ENCODE measurements at regions not wholly inside any gene's neighbourhood (a gene's known extent, or its start where the extent isn't known, plus 50 kb on each side); places are given as distances from the start of the nearest gene placed in this dataset.
A peak's percentile ranks its signal among the peaks of the same experiment; 100 is the strongest.

GRCh38 chr4:62470020-62470419, 1269.9 kb downstream of the ADGRL3 start:
- TF ChIP-seq, protein P1, sequence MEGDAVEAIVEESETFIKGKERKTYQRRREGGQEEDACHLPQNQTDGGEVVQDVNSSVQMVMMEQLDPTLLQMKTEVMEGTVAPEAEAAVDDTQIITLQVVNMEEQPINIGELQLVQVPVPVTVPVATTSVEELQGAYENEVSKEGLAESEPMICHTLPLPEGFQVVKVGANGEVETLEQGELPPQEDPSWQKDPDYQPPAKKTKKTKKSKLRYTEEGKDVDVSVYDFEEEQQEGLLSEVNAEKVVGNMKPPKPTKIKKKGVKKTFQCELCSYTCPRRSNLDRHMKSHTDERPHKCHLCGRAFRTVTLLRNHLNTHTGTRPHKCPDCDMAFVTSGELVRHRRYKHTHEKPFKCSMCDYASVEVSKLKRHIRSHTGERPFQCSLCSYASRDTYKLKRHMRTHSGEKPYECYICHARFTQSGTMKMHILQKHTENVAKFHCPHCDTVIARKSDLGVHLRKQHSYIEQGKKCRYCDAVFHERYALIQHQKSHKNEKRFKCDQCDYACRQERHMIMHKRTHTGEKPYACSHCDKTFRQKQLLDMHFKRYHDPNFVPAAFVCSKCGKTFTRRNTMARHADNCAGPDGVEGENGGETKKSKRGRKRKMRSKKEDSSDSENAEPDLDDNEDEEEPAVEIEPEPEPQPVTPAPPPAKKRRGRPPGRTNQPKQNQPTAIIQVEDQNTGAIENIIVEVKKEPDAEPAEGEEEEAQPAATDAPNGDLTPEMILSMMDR (IDR thresholded peaks at IDR 0.05; ENCODE audit: insufficient read depth, low read depth, low read length, missing control alignments), result no peak
- no peak for DNase-seq (ENCODE audit: low read depth)
- H3K4me3 ChIP-seq (ENCODE audit: low read depth, low read length), result no peak overlapping the region

- no peak overlapping the region for H3K4me3 ChIP-seq (ENCODE audit: low read depth, low read length)
- DNase-seq (ENCODE audit: low read depth), result no peak
- TF ChIP-seq, protein P1 (IDR thresholded peaks at IDR 0.05; ENCODE audit: insufficient read depth, low read depth, low read length, missing control alignments), result no peak
These were observed 1261.8 kb downstream of the ADGRL3 start for GRCh38 chr4:62461961-62462360.

GRCh38 chr4:62460329-62460728, 1260.2 kb downstream of the ADGRL3 start:
- TF ChIP-seq, protein P1 (IDR thresholded peaks at IDR 0.05; ENCODE audit: insufficient read depth, low read depth, low read length, missing control alignments), result no peak
- no peak for DNase-seq (ENCODE audit: low read depth)
- no peak overlapping the region for H3K4me3 ChIP-seq (ENCODE audit: low read depth, low read length)

- TF ChIP-seq, protein P1 (IDR thresholded peaks at IDR 0.05; ENCODE audit: insufficient read depth, low read depth, low read length, missing control alignments), result no peak
- H3K4me3 ChIP-seq (ENCODE audit: low read depth, low read length), result no peak overlapping the region
- no peak for DNase-seq (ENCODE audit: low read depth)
These were observed 1257.2 kb downstream of the ADGRL3 start for GRCh38 chr4:62457356-62457755.

GRCh38 chr4:62455871-62456270, 1255.7 kb downstream of the ADGRL3 start:
- TF ChIP-seq, protein P1 (IDR thresholded peaks at IDR 0.05; ENCODE audit: insufficient read depth, low read depth, low read length, missing control alignments), result no peak
- H3K4me3 ChIP-seq (ENCODE audit: low read depth, low read length), result no peak overlapping the region
- no peak for DNase-seq (ENCODE audit: low read depth)

DNA sequence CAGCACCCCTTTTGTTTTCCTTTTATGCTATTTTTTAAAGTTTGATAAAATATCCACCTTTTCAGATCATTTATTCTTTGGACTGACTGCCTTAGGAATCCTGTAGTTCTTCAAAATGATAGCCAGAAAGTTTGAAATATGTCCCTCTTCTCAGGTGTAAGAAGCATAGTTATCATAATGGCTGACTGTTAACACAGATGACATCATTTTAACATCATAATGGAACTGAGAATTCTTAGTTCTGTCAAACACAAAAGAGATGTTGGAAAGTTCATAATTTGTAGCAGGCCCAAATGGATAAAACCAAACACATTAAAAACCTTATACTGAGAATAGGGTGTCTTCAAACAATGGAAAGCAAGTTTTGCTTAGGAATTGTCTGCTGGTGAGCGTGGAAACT, 1254.4 kb downstream of the ADGRL3 start:
- no peak for DNase-seq (ENCODE audit: low read depth)
- TF ChIP-seq, protein P1 (IDR thresholded peaks at IDR 0.05; ENCODE audit: insufficient read depth, low read depth, low read length, missing control alignments), result no peak

GRCh38 chr4:62450740-62451139, 1250.6 kb downstream of the ADGRL3 start:
- TF ChIP-seq, protein P1 (IDR thresholded peaks at IDR 0.05; ENCODE audit: insufficient read depth, low read depth, low read length, missing control alignments), result no peak
- DNase-seq (ENCODE audit: low read depth), result peak; percentile 2
- no peak overlapping the region for H3K4me3 ChIP-seq (ENCODE audit: low read depth, low read length)

More for the DNA sequence above, 1254.4 kb downstream of the ADGRL3 start:
- no peak overlapping the region for H3K4me3 ChIP-seq (ENCODE audit: low read depth, low read length)
